Skeletal muscle satellite cell (primary cell): ENCODE measurements at regions not wholly inside any gene's neighbourhood (a gene's known extent, or its start where the extent isn't known, plus 50 kb on each side); places are given as distances from the start of the nearest gene placed in this dataset.

Experiments
- H3K27me3 ChIP-seq: 2 replicates; pipeline ENCODE4 v1.7.0; 2013; ENCODE audit warnings: low read length; ENCODE audit not compliant: control insufficient read depth, insufficient read depth
- H3K36me3 ChIP-seq: 2 replicates; pipeline ENCODE4 v1.7.0; 2013; ENCODE audit warnings: mild to moderate bottlenecking, control low read depth, low read length; ENCODE audit not compliant: insufficient read depth
- H3K4me1 ChIP-seq: 2 replicates; pipeline ENCODE4 v1.7.0; 2013; ENCODE audit warnings: low read length; ENCODE audit not compliant: control insufficient read depth, insufficient read depth
- H3K4me2 ChIP-seq: 2 replicates; pipeline ENCODE4 v1.7.0; 2013; ENCODE audit warnings: mild to moderate bottlenecking, low read length
- H3K4me3 ChIP-seq: 2 replicates; pipeline ENCODE4 v1.7.0; 2013; ENCODE audit warnings: low read length
- H3K9ac ChIP-seq: 2 replicates; pipeline ENCODE4 v1.7.0; 2013; ENCODE audit warnings: mild to moderate bottlenecking, low read depth, low read length, moderate library complexity
- H3K9me3 ChIP-seq: replicated peaks from 2 replicates; pipeline ENCODE4 v1.7.0; 2013; ENCODE audit warnings: mild to moderate bottlenecking, control low read depth, low read length

GRCh38 chr15:59931646-59932261 is 72.4 kb upstream of the FOXB1 start:
- Histone ChIP-seq H3K36me3 (no peaks in the 10 kb centered on the region), H3K4me2 (no peak overlapping the region), H3K27me3 (peaks cover 35% of the 10 kb centered on the region), H3K9ac (no peak overlapping the region), H3K4me3 (no peak overlapping the region), H3K9me3 (no peaks in the 10 kb centered on the region), H3K4me1 (no peaks in the 10 kb centered on the region)

- peaks cover 47% of the 10 kb centered on the region for H3K27me3 ChIP-seq
- H3K36me3 ChIP-seq = no peaks in the 10 kb centered on the region
- H3K4me3 ChIP-seq = no peak overlapping the region
- no peak overlapping the region for H3K4me2 ChIP-seq
- no peaks in the 10 kb centered on the region for H3K9me3 ChIP-seq
- no peak overlapping the region for H3K9ac ChIP-seq
- no peaks in the 10 kb centered on the region for H3K4me1 ChIP-seq
These were observed 79.1 kb upstream of the FOXB1 start for GRCh38 chr15:59924812-59925522.

GRCh38 chr15:59924096-59924495 is 80.0 kb upstream of the FOXB1 start:
- Histone ChIP-seq H3K9me3 (no peaks in the 10 kb centered on the region), H3K4me2 (no peak overlapping the region), H3K27me3 (peaks cover 50% of the 10 kb centered on the region), H3K4me3 (no peak overlapping the region), H3K4me1 (no peaks in the 10 kb centered on the region), H3K9ac (no peak overlapping the region), H3K36me3 (no peaks in the 10 kb centered on the region)

GRCh38 chr15:59923508-59923907 is 80.6 kb upstream of the FOXB1 start:
- no peaks in the 10 kb centered on the region for H3K4me1 ChIP-seq
- peaks cover 51% of the 10 kb centered on the region for H3K27me3 ChIP-seq
- no peak overlapping the region for H3K9ac ChIP-seq
- no peak overlapping the region for H3K4me3 ChIP-seq
- H3K9me3 ChIP-seq = no peaks in the 10 kb centered on the region
- H3K4me2 ChIP-seq = no peak overlapping the region
- H3K36me3 ChIP-seq = no peaks in the 10 kb centered on the region

DNA sequence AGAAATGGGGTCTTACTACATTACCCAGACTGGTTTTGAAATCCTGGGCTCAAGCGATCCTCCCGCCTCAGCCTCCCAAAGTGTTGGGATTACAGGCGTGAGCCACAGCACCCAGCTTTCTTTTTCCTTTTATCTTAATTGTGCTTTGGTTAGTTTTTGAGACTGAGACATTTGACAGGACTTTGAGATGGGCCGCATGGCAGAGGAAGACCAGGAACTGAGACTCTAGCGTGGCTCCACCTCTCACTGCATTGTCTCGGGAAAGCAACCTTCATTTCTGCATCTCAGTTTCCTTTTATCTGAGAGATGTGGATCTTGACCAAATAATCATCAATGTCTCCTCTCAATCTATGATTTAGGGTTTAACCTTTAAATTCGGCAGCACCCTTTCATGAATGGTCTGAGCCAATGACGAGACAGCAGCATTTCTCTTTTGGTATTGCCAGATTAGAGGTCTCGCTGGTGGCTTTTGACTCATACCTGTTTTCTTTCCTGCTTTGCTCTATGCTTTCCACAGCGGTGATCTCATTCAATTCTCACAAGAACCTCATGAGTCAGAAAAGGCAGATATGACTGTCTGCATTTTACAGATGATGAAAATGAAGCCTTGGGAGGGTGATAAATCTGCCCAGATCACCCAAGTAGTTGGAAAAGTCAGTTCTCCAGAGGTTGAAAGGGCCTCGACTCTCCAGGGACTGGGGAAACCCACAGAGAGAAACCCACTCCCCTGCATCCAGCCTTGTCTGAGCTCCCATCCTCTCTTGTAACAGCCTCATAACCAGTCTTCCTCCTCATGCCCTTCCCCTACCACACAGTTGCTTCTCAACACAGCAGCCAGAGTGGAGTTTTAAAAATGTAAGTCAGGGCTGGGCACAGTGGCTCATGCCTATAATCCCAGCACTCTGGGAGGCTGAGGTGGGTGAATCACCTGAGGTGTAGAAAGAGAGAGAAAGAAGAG is 84.8 kb upstream of the FOXB1 start:
- H3K36me3 ChIP-seq = no peaks in the 10 kb centered on the region
- no peaks in the 10 kb centered on the region for H3K4me1 ChIP-seq
- no peak overlapping the region for H3K9ac ChIP-seq
- no peak overlapping the region for H3K4me3 ChIP-seq
- peaks cover 42% of the 10 kb centered on the region for H3K27me3 ChIP-seq
- H3K9me3 ChIP-seq = no peaks in the 10 kb centered on the region
- no peak overlapping the region for H3K4me2 ChIP-seq

GRCh38 chr15:59917504-59918157 is 86.5 kb upstream of the FOXB1 start:
- Histone ChIP-seq H3K4me1 (no peaks in the 10 kb centered on the region), H3K27me3 (peaks cover 34% of the 10 kb centered on the region), H3K4me2 (no peak overlapping the region), H3K36me3 (no peaks in the 10 kb centered on the region), H3K9ac (no peak overlapping the region), H3K9me3 (no peaks in the 10 kb centered on the region), H3K4me3 (no peak overlapping the region)

GRCh38 chr15:59906046-59906445 is 98.1 kb upstream of the FOXB1 start:
- Histone ChIP-seq H3K4me1 (no peaks in the 10 kb centered on the region), H3K9ac (no peak overlapping the region), H3K9me3 (no peaks in the 10 kb centered on the region)

DNA sequence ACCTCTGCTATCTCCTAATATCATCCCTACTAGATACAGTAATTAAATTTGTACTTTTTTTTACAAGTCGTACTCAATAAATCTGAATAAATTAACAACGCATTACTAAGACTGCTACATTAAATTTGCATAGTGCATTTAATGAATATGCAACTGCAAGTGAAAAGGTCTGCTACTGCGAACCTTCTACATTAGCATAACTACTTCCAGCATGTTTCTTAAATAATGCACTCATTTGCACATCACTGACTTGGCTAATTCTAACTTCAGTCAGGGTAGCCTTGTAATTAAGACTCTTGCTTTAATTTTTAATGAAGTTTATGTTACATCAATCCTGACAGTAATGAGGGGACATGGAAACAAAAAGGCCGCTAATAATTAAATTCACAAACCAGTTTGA is 98.9 kb upstream of the FOXB1 start:
- Histone ChIP-seq H3K9me3 (no peaks in the 10 kb centered on the region), H3K27me3 (peaks cover 22% of the 10 kb centered on the region), H3K9ac (no peak overlapping the region), H3K36me3 (no peaks in the 10 kb centered on the region), H3K4me1 (no peaks in the 10 kb centered on the region), H3K4me3 (no peak overlapping the region), H3K4me2 (no peak overlapping the region)

More at GRCh38 chr15:59906046-59906445, 98.1 kb upstream of the FOXB1 start:
- no peak overlapping the region for H3K4me2 ChIP-seq
- H3K27me3 ChIP-seq = peaks cover 19% of the 10 kb centered on the region
- no peaks in the 10 kb centered on the region for H3K36me3 ChIP-seq
- H3K4me3 ChIP-seq = no peak overlapping the region

DNA sequence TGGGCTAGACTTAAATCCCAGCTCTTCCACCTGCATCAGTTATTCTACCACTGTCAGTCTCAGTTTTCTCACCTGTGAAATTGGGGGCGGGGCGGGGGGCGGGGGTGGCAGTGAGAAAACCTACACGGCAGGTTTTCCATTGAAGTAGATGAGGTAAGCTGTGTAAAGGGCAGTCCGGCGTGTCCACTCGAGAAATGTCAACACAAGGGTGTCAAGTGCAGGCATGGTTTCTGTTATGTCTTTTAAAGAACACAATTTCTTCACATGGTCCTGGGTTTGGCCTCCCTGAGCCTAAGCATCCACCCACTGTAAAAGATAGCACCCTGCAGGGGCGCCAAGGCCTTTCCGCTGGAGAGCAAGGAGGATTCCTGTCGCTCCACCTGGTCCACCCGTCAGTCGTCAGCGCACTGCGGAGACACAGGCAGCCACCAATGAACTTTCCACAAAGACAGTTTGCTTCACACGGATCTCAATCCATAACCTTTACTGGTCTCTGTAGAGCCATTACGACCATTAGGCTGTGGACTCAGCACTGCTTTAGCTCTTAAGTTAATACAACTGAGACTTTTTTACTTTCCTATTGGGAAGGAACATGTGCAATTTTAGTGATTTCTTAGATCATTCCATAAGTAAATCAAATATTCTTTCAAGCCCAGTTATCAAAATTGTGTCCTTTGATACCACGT is 99.5 kb upstream of the FOXB1 start:
- peaks cover 25% of the 10 kb centered on the region for H3K27me3 ChIP-seq
- H3K36me3 ChIP-seq = no peaks in the 10 kb centered on the region
- H3K4me1 ChIP-seq = no peaks in the 10 kb centered on the region
- no peak overlapping the region for H3K4me3 ChIP-seq
- H3K9me3 ChIP-seq = no peaks in the 10 kb centered on the region
- H3K4me2 ChIP-seq = no peak overlapping the region
- H3K9ac ChIP-seq = no peak overlapping the region

DNA sequence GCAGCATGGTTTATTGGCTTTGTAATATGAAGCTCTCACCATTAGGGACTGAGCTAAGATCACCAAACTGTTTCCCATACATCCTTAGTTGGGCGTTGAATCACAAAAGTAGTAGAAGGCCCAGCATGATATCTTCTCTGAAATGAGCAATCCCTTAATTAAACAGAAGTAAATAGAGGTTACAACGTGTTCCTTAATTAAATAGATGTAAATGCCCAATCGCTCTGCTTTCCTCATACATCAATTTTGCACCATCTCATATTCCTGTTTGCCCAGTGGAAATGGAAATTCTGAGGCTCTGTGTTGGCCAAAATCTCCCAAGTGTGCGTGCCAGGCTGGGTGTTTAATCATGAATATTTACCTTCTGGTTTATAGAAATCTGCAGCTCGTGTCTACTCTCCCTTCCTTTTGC is 107.4 kb upstream of the FOXB1 start:
- H3K9ac ChIP-seq = no peak overlapping the region
- H3K4me1 ChIP-seq = no peaks in the 10 kb centered on the region
- H3K36me3 ChIP-seq = no peaks in the 10 kb centered on the region
- no peak overlapping the region for H3K4me2 ChIP-seq
- peaks cover 11% of the 10 kb centered on the region for H3K27me3 ChIP-seq
- no peaks in the 10 kb centered on the region for H3K9me3 ChIP-seq
- H3K4me3 ChIP-seq = no peak overlapping the region

DNA sequence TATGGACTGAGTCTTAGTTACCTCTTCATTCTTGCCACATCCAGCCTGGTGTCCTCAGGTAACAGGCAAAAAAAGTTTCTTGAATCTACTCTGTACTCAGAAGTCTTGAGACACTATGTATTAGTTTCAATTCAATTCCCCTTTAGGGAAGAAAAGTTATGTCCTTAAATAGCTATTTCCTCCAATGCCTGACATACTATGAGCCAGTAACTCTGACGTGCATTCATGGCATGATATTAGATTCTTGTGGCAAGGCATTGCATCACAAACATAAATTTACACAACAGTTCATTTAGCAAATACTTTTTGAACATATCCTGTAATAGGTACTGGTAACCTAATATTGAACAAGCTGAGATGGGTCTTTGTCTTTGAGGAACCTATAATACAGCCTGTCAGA is 109.3 kb upstream of the FOXB1 start:
- Histone ChIP-seq H3K36me3 (no peaks in the 10 kb centered on the region), H3K27me3 (peaks cover 6% of the 10 kb centered on the region), H3K4me2 (no peak overlapping the region), H3K9me3 (no peaks in the 10 kb centered on the region), H3K4me3 (no peak overlapping the region), H3K9ac (no peak overlapping the region), H3K4me1 (no peaks in the 10 kb centered on the region)
